Epithelial cell of esophagus (primary cell): ENCODE measurements at regions not wholly inside any gene's neighbourhood (a gene's known extent, or its start where the extent isn't known, plus 50 kb on each side); places are given as distances from the start of the nearest gene placed in this dataset.

ENCODE experiments used
- DNase-seq: peaks from one replicate; pipeline ENCODE4 v3.0.0; 2010; ENCODE audit warnings: low read depth
- H3K4me3 ChIP-seq: 2 replicates; pipeline ENCODE4 v1.5.1; 2011; ENCODE audit warnings: mild to moderate bottlenecking, low read length, control low read depth
- CTCF ChIP-seq: IDR thresholded peaks from 2 replicates; pipeline ENCODE4 v1.5.1; 2011; ENCODE audit warnings: low read depth, mild to moderate bottlenecking, low read length, control low read depth, inconsistent platforms; ENCODE audit not compliant: insufficient read depth; ENCODE audit errors: missing control alignments

GRCh38 chr2:191625016-191625415 is 52.9 kb upstream of the NABP1 start:
- no peak for TF ChIP-seq CTCF
- H3K4me3 ChIP-seq: no peak overlapping the region
- DNase-seq: no peak

GRCh38 chr2:191625446-191625845 is 52.5 kb upstream of the NABP1 start:
- no peak for TF ChIP-seq CTCF
- H3K4me3 ChIP-seq: no peak overlapping the region

GRCh38 chr2:191626497-191627151 is 51.3 kb upstream of the NABP1 start:
- DNase-seq: peak; percentile 58
- TF ChIP-seq CTCF: no peak
- H3K4me3 ChIP-seq: no peak overlapping the region

More at GRCh38 chr2:191625446-191625845, 52.5 kb upstream of the NABP1 start:
- DNase-seq: no peak

- H3K4me3 ChIP-seq: no peak overlapping the region
- TF ChIP-seq CTCF: no peak
- DNase-seq: no peak
Measured at GRCh38 chr2:191627518-191627917, 50.4 kb upstream of the NABP1 start.
